Lung (tissue), 11 donors: ENCODE measurements at regions not wholly inside any gene's neighbourhood (a gene's known extent, or its start where the extent isn't known, plus 50 kb on each side); places are given as distances from the start of the nearest gene placed in this dataset.

ENCODE experiments used
- ATAC-seq: fragments of 200-7000 bp; cut with Tn5 transposase; one replicate; pipeline ENCODE4 v1.9.1; 2020; ENCODE audit warnings: moderate number of reproducible peaks; ENCODE audit not compliant: insufficient read depth, low FRiP score
- DNase-seq, 3 donors: peaks; one replicate each; pipeline ENCODE4 v3.0.0-alpha.2; 2013 to 2017
- H3K27ac ChIP-seq, 2 donors: one replicate each; pipeline ENCODE4 v1.5.1; 2013; ENCODE audit warnings: mild to moderate bottlenecking in 2 of 2, moderate library complexity in 2 of 2, control low read depth in 1 of 2, inconsistent platforms in 1 of 2, low read depth in 1 of 2, low read length in 1 of 2
- H3K27me3 ChIP-seq, 3 donors: one replicate each; pipeline ENCODE4 v1.5.1; 2013; ENCODE audit warnings: low read length in 2 of 3; ENCODE audit not compliant: control insufficient read depth in 3 of 3, insufficient read depth in 3 of 3
- H3K36me3 ChIP-seq, 4 donors: one replicate each; pipeline ENCODE4 v1.5.1; 2013; ENCODE audit warnings: low read length in 4 of 4, mild to moderate bottlenecking in 1 of 4, moderate library complexity in 1 of 4; ENCODE audit not compliant: control insufficient read depth in 4 of 4, insufficient read depth in 4 of 4
- H3K4me1 ChIP-seq, 5 donors: one replicate each; pipeline ENCODE4 v1.5.1; 2013; ENCODE audit warnings: low read length in 5 of 5, mild to moderate bottlenecking in 2 of 5, moderate library complexity in 1 of 5; ENCODE audit not compliant: control insufficient read depth in 5 of 5, insufficient read depth in 5 of 5
- H3K4me3 ChIP-seq: one replicate; pipeline ENCODE4 v1.5.1; 2013; ENCODE audit warnings: mild to moderate bottlenecking, control low read depth, moderate library complexity
- H3K9ac ChIP-seq, 2 donors: one replicate each; pipeline ENCODE4 v1.5.1; 2013; ENCODE audit warnings: low read length in 2 of 2, control low read depth in 1 of 2; ENCODE audit not compliant: insufficient read depth in 1 of 2
- H3K9me3 ChIP-seq, 4 donors: one replicate each; pipeline ENCODE4 v1.5.1; 2013; ENCODE audit warnings: low read length in 3 of 4, mild to moderate bottlenecking in 1 of 4, moderate library complexity in 1 of 4; ENCODE audit not compliant: control insufficient read depth in 4 of 4, insufficient read depth in 3 of 4
- WGBS, 2 donors: extraction: QIAGEN DNeasy Blood & Tissue Kit; methylation state at CpG; one replicate each; pipeline ENCODE4 v1.1.7; 2013; 5-methylcytosine and 5-hydroxymethylcytosine counted together
- TF ChIP-seq, protein P1 (sequence below): IDR thresholded peaks from 2 replicates; pipeline ENCODE4 v1.5.1; 2012; ENCODE audit warnings: mild to moderate bottlenecking; ENCODE audit errors: control extremely low read depth, extremely low read depth
- donor health status: control.
- donor health status: control.
- donor health status: Bipolar disorder and iron deficiency.
- donor health status: healthy.
- donor health status: DM: yes; HTN: yes; CAD: no.

DNA sequence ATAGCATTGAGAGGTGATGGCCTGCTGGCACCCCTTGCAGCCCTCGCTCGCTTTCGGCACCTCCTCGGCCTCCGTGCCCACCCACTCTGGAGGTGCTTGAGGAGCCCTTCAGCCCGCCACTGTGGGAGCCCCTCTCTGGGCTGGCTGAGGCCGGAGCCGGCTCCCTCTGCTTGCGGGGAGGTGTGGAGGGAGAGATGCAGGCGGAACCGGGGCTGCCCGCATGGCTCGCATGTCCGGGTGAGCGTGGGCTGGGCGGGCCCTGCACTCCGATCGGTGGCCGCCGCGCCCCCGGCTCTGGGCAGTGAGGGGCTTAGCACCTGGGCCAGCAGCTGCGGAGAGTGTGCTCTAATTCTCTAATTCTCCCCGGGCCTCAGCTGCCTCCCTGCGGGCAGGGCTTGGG, 101.1 kb downstream of the KIF4B start:
- Histone ChIP-seq H3K9ac (no peak overlapping the region), H3K36me3 (no peaks in the 10 kb centered on the region), H3K9me3 (peaks cover 0 to 2% (median 0%) of the 10 kb centered on the region in 4 donors), H3K4me3 (no peak overlapping the region), H3K27ac (no peak overlapping the region), H3K27me3 (no peaks in the 10 kb centered on the region), H3K4me1 (no peaks in the 10 kb centered on the region)
- DNase-seq: no peak
- ATAC-seq: no peak
- 95 to 97% methylated on average over 18 to 25 of the region's 25 CpGs for WGBS, 2 donors
- TF ChIP-seq, protein P1, sequence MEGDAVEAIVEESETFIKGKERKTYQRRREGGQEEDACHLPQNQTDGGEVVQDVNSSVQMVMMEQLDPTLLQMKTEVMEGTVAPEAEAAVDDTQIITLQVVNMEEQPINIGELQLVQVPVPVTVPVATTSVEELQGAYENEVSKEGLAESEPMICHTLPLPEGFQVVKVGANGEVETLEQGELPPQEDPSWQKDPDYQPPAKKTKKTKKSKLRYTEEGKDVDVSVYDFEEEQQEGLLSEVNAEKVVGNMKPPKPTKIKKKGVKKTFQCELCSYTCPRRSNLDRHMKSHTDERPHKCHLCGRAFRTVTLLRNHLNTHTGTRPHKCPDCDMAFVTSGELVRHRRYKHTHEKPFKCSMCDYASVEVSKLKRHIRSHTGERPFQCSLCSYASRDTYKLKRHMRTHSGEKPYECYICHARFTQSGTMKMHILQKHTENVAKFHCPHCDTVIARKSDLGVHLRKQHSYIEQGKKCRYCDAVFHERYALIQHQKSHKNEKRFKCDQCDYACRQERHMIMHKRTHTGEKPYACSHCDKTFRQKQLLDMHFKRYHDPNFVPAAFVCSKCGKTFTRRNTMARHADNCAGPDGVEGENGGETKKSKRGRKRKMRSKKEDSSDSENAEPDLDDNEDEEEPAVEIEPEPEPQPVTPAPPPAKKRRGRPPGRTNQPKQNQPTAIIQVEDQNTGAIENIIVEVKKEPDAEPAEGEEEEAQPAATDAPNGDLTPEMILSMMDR: no peak

DNA sequence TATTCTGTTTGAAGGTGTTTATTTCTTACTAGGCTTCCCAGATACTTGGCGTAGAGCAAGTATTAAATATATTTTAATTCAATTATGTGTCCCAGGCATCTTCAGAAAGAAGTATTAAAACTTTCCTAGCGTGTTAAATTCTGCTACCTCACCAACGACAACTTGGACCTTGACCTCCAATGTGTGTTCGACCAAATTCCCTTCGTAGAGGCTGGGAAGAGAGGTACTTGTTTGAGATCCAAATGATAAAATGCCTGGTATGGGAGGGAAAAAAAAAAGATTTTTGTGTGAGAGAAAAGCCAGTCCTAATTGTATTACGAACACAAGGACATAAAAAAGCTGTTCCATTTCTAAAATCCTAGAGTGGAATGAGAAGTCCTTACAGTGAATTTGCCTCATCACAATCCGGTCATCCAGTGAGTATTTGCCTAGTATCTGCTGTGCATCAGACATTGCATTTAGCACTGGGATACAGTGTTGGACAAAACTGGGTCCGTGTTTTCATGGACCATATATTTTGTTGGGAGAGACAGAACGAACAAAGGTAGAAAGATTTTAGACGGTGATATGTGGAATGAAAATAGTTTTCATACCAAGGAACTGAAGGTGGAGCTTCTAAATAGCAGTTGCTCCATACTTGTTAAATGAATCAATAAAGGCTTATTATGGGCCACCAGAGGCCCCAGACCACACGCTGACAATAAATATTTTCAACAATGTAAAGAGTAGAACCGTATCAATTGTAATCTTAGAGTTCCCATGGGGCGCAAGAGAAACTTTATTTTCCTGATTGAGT, 103.1 kb downstream of the KIF4B start:
- ATAC-seq (no peak), DNase-seq (no peak)
- Histone ChIP-seq H3K27me3 (no peaks in the 10 kb centered on the region), H3K4me3 (no peak overlapping the region), H3K27ac (no peak overlapping the region), H3K36me3 (no peaks in the 10 kb centered on the region), H3K9me3 (peaks cover 0 to 2% (median 0%) of the 10 kb centered on the region in 4 donors), H3K4me1 (no peaks in the 10 kb centered on the region), H3K9ac (no peak overlapping the region)
- 85 to 89% methylated on average over 13 of the region's 13 CpGs for WGBS, 2 donors
- TF ChIP-seq, protein P1: no peak

GRCh38 chr5:155125551-155126095, 112.1 kb downstream of the KIF4B start:
- TF ChIP-seq, protein P1: no peak
- WGBS, 2 donors: 32 to 43% methylated on average over 7 of the region's 7 CpGs
- H3K9me3 ChIP-seq: peaks cover 0 to 2% (median 0%) of the 10 kb centered on the region in 4 donors
- H3K36me3 ChIP-seq: no peaks in the 10 kb centered on the region
- no peak overlapping the region for H3K9ac ChIP-seq
- peaks cover 0 to 2% (median 0%) of the 10 kb centered on the region in 5 donors for H3K4me1 ChIP-seq
- no peak for ATAC-seq
- no peak for DNase-seq
- no peak overlapping the region for H3K27ac ChIP-seq
- no peaks in the 10 kb centered on the region for H3K27me3 ChIP-seq
- H3K4me3 ChIP-seq: no peak overlapping the region
